RWPE2 (cell line): ENCODE measurements at regions not wholly inside any gene's neighbourhood (a gene's known extent, or its start where the extent isn't known, plus 50 kb on each side); places are given as distances from the start of the nearest gene placed in this dataset.

Experiments
- ATAC-seq: fragments of 200-7000 bp; cut with Tn5 transposase; 3 replicates; pipeline ENCODE4 v1.9.1; 2021; ENCODE audit warnings: low read depth
- DNase-seq: peaks from one replicate; pipeline ENCODE4 v3.0.0-alpha.2; 2020; ENCODE audit warnings: low spot score
- H3K27ac ChIP-seq: fragments of 450-650 bp; 2 replicates; pipeline ENCODE4 v1.5.1; 2017; ENCODE audit warnings: mild to moderate bottlenecking; ENCODE audit not compliant: poor library complexity, severe bottlenecking
- H3K27me3 ChIP-seq: fragments of 250-450 bp; sonication (Bioruptor Pico); 2 replicates; pipeline ENCODE4 v1.5.1; 2021; ENCODE audit warnings: mild to moderate bottlenecking, moderate library complexity; ENCODE audit not compliant: insufficient read depth, poor library complexity, severe bottlenecking
- H3K36me3 ChIP-seq: fragments of 250-450 bp; sonication (Bioruptor Pico); 2 replicates; pipeline ENCODE4 v1.5.1; 2020; ENCODE audit warnings: low read depth, mild to moderate bottlenecking, moderate library complexity
- H3K4me1 ChIP-seq: fragments of 250-450 bp; sonication (Bioruptor Pico); 2 replicates; pipeline ENCODE4 v1.5.1; 2021; ENCODE audit warnings: mild to moderate bottlenecking, moderate library complexity; ENCODE audit not compliant: insufficient read depth, poor library complexity, severe bottlenecking
- H3K4me3 ChIP-seq: fragments of 250-450 bp; sonication (Bioruptor Pico); 2 replicates; pipeline ENCODE4 v1.5.1; 2021; ENCODE audit warnings: mild to moderate bottlenecking, moderate library complexity; ENCODE audit not compliant: severe bottlenecking
- H3K9me3 ChIP-seq: fragments of 250-450 bp; sonication (Bioruptor Pico); 2 replicates; pipeline ENCODE4 v1.5.1; 2021; ENCODE audit warnings: mild to moderate bottlenecking, moderate library complexity; ENCODE audit not compliant: severe bottlenecking
- TF ChIP-seq, protein P1 (sequence below): fragments of 450-650 bp; IDR thresholded peaks from one replicate; pipeline ENCODE4 v1.5.1; 2017; ENCODE audit warnings: mild to moderate bottlenecking, moderate library complexity; ENCODE audit not compliant: poor library complexity, severe bottlenecking

DNA sequence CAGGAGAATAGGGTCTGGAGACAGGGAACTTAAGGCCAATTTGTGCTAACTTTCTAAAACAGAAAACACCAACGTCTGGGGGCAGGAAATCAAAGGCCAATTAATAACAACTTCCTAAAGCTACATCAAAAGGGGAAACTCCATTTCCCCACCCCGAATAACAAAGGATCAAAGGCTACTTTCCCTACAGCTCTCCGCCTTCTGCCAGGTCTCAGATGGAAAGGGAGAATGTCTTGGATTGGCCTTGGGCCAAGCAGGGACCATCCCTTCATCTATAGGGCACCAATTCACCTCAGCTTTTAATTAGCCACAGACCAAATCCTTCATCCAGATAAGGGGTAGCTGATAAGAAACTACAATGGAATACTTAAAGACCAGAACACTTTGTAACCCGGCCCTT, 116.9 kb upstream of the ZKSCAN2 start:
- ATAC-seq: no peak
- no peaks in the 10 kb centered on the region for H3K9me3 ChIP-seq
- DNase-seq: no peak

DNA sequence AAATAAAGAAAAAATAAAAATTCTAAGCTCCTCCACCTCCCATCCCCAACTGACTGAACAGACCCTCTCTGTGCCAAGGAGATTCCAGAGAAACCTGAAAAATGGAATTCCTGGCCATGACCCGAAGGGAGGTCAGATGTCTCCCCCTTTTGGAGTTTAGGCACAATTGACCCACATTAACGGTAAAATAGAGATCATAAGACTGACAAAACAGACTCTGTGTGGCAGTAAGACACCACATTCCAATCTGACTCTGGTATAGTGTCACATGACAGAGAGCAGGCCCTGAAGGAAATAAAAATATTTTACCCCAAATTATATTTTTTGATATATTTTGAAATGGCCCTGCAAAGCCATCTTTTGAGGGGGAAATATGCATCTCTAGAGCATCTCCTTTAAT, 115.1 kb upstream of the ZKSCAN2 start:
- TF ChIP-seq, protein P1, sequence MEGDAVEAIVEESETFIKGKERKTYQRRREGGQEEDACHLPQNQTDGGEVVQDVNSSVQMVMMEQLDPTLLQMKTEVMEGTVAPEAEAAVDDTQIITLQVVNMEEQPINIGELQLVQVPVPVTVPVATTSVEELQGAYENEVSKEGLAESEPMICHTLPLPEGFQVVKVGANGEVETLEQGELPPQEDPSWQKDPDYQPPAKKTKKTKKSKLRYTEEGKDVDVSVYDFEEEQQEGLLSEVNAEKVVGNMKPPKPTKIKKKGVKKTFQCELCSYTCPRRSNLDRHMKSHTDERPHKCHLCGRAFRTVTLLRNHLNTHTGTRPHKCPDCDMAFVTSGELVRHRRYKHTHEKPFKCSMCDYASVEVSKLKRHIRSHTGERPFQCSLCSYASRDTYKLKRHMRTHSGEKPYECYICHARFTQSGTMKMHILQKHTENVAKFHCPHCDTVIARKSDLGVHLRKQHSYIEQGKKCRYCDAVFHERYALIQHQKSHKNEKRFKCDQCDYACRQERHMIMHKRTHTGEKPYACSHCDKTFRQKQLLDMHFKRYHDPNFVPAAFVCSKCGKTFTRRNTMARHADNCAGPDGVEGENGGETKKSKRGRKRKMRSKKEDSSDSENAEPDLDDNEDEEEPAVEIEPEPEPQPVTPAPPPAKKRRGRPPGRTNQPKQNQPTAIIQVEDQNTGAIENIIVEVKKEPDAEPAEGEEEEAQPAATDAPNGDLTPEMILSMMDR: no peak
- H3K4me3 ChIP-seq: no peak overlapping the region
- ATAC-seq (no peak), DNase-seq (no peak)
- no peaks in the 10 kb centered on the region for H3K27me3 ChIP-seq
- no peaks in the 10 kb centered on the region for H3K9me3 ChIP-seq
- no peaks in the 10 kb centered on the region for H3K4me1 ChIP-seq
- no peaks in the 10 kb centered on the region for H3K36me3 ChIP-seq
- H3K27ac ChIP-seq: no peak overlapping the region

More for the DNA sequence above, 116.9 kb upstream of the ZKSCAN2 start:
- no peak overlapping the region for H3K27ac ChIP-seq
- no peak overlapping the region for H3K4me3 ChIP-seq
- no peaks in the 10 kb centered on the region for H3K4me1 ChIP-seq
- TF ChIP-seq, protein P1: no peak
- no peaks in the 10 kb centered on the region for H3K27me3 ChIP-seq
- no peaks in the 10 kb centered on the region for H3K36me3 ChIP-seq

DNA sequence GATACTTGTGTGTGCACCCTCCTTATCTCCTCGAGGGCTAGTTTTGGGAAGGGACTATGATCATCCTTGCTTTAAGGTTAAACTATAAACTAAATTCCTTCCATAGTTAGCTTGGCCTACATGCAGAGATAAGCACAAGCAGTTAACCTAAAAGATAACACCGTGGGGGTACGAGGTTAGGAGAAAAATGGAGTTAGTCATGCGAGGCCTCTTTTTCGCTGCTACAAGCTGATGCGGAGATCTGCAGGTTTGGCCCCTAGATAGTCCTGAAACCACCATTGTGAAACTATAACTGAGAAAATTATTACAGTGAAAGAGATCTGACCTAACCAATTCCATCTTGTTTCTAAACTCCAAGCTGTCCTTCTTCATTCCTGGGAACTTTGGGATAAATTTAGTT, 113.7 kb upstream of the ZKSCAN2 start:
- Histone ChIP-seq H3K9me3 (no peaks in the 10 kb centered on the region), H3K27me3 (no peaks in the 10 kb centered on the region), H3K4me3 (no peak overlapping the region), H3K27ac (no peak overlapping the region), H3K4me1 (no peaks in the 10 kb centered on the region), H3K36me3 (no peaks in the 10 kb centered on the region)
- ATAC-seq (no peak), DNase-seq (no peak)
- TF ChIP-seq, protein P1: no peak

DNA sequence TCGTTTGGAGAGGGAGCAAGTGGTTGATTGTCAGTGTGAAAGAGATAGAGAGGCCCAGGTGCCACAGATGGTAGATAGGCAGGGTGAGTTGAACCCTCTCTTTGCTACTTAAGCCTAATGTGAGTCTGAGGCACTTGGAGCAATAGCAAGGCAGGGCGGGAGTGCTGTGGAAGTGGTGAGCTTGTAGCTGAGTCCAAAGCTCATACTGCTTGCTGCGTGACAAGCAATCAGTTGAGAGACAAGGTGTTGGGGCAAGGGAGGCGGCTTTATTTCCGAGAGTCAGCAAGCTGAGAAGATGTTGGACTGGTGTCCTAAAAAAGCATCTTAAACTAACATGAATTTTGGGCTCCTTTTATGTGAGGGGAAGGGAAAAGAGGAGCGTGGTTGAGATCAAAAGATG, 112.9 kb upstream of the ZKSCAN2 start:
- Histone ChIP-seq H3K36me3 (no peaks in the 10 kb centered on the region), H3K27ac (no peak overlapping the region), H3K27me3 (no peaks in the 10 kb centered on the region), H3K4me3 (no peak overlapping the region), H3K9me3 (no peaks in the 10 kb centered on the region), H3K4me1 (no peaks in the 10 kb centered on the region)
- TF ChIP-seq, protein P1: no peak
- no peak for ATAC-seq
- no peak for DNase-seq

DNA sequence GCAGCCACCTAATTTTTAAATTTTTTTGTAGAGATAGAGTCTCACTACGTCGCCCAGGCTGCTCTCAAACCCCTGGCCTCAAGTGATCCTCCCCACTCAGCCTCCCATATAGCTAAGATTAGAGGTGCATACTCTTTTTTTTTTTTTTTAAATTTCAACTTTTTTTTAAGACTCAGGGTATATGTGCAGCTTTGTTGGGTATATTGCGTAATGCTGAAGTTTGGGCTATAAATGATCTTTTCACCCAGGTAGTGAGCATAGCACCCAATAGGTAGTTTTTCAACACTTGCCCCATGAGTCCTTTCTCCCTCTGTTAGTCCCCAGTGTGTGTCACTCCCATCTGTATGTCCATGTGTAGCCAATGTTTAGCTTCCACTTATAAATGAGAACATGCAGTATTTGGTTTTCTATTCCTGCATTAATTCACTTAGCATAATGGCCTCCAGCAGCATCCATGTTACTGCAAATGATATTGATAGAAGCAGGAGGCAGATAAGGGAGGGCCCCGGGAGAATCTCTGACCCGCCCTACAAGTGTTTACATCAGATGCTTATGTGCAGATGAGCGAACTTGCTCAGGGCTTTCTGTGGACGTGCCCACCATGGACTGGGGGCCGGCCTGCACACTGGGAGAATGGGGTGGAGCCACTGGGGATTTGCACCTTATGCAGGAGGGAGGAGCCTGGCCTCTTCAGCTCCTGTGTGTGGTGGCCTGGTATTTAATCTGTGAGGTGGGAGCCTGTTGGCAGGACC, 110.3 kb upstream of the ZKSCAN2 start:
- no peak overlapping the region for H3K27ac ChIP-seq
- ATAC-seq (no peak), DNase-seq (no peak)
- TF ChIP-seq, protein P1: no peak
- H3K4me3 ChIP-seq: no peak overlapping the region
- H3K9me3 ChIP-seq: no peaks in the 10 kb centered on the region
- H3K4me1 ChIP-seq: no peaks in the 10 kb centered on the region
- no peaks in the 10 kb centered on the region for H3K27me3 ChIP-seq
- H3K36me3 ChIP-seq: no peaks in the 10 kb centered on the region
